NCI-H526 treated with DMSO at 0.1 percent for 48 hours (cell line): ENCODE measurements at regions not wholly inside any gene's neighbourhood (a gene's known extent, or its start where the extent isn't known, plus 50 kb on each side); places are given as distances from the start of the nearest gene placed in this dataset.

Experiments used
- DNase-seq: peaks from one replicate; lab custom pipeline; 2025; lab: John Stamatoyannopoulos, UW

- DNase-seq = no peak
Measured at GRCh38 chr1:115413208-115413607, 75.2 kb upstream of the NGF start.

GRCh38 chr1:115412733-115413132, 74.7 kb upstream of the NGF start:
- DNase-seq = no peak

- DNase-seq = no peak
Measured at GRCh38 chr1:115412286-115412685, 74.2 kb upstream of the NGF start.

- DNase-seq = peak; percentile 19
Measured at GRCh38 chr1:115411371-115412063, 73.5 kb upstream of the NGF start.

GRCh38 chr1:115409094-115410015, 71.3 kb upstream of the NGF start:
- DNase-seq = no peak

- no peak for DNase-seq
Measured at GRCh38 chr1:115408533-115408932, 70.5 kb upstream of the NGF start.

- no peak for DNase-seq
Measured at GRCh38 chr1:115404911-115405310, 66.9 kb upstream of the NGF start.

GRCh38 chr1:115402753-115403184, 64.7 kb upstream of the NGF start:
- no peak for DNase-seq

- no peak for DNase-seq
Measured at GRCh38 chr1:115401676-115402075, 63.6 kb upstream of the NGF start.

GRCh38 chr1:115400891-115401290, 62.8 kb upstream of the NGF start:
- DNase-seq = no peak

- DNase-seq = no peak
Measured at GRCh38 chr1:115400426-115400825, 62.4 kb upstream of the NGF start.

- DNase-seq = no peak
Measured at GRCh38 chr1:115398745-115399144, 60.7 kb upstream of the NGF start.
